ENCODE measurements at regions not wholly inside any gene's neighbourhood (a gene's known extent, or its start where the extent isn't known, plus 50 kb on each side); places are given as distances from the start of the nearest gene placed in this dataset.

- Histone ChIP-seq H2AFZ (ENCODE audit: low read length) (no peak overlapping the region), H4K20me1 (ENCODE audit: insufficient read depth, low read length) (no peaks in the 10 kb centered on the region), H3K4me2 (ENCODE audit: low read depth, low read length) (no peak overlapping the region), H3F3A (ENCODE audit: insufficient read depth, low read length) (no peaks in the 10 kb centered on the region), H3K9me3 (replicated peaks; ENCODE audit: insufficient read depth, low read length) (no peaks in the 10 kb centered on the region), H3K9ac (ENCODE audit: low read length) (no peak overlapping the region), H3K27me3 (replicated peaks; ENCODE audit: insufficient read depth, low read length) (no peaks in the 10 kb centered on the region), H3K4me1 (ENCODE audit: low read length) (no peaks in the 10 kb centered on the region), H3K27ac (ENCODE audit: low read length) (no peak overlapping the region), H3K4me3 (ENCODE audit: low read length) (no peak overlapping the region), H3K36me3 (replicated peaks; ENCODE audit: insufficient read depth, low read length) (no peaks in the 10 kb centered on the region), H3K9me2 (replicated peaks; ENCODE audit: insufficient read depth, low read length) (no peaks in the 10 kb centered on the region), H3K79me2 (ENCODE audit: low read length) (no peaks in the 10 kb centered on the region)
- DNase-seq = no peak
- no peak for TF ChIP-seq CTCF (IDR thresholded peaks at IDR 0.05; ENCODE audit: low read length)
- no peak for TF ChIP-seq EZH2phosphoT487 (IDR thresholded peaks at IDR 0.05; ENCODE audit: low read length)
- TF ChIP-seq EZH2 (optimal IDR thresholded peaks at IDR 0.05; ENCODE audit: low read depth, low read length) = no peak
Observed at GRCh38 chr3:66823009-66823397, 175.1 kb upstream of the KBTBD8 start.

GRCh38 chr3:66823532-66823931 is 174.6 kb upstream of the KBTBD8 start:
- TF ChIP-seq EZH2 (optimal IDR thresholded peaks at IDR 0.05; ENCODE audit: low read depth, low read length) (no peak), CTCF (IDR thresholded peaks at IDR 0.05; ENCODE audit: low read length) (no peak), EZH2phosphoT487 (IDR thresholded peaks at IDR 0.05; ENCODE audit: low read length) (no peak)
- H3K4me3 ChIP-seq (ENCODE audit: low read length) = no peak overlapping the region
- H3K27me3 ChIP-seq (replicated peaks; ENCODE audit: insufficient read depth, low read length) = no peaks in the 10 kb centered on the region
- no peak overlapping the region for H3K27ac ChIP-seq (ENCODE audit: low read length)
- H4K20me1 ChIP-seq (ENCODE audit: insufficient read depth, low read length) = no peaks in the 10 kb centered on the region
- no peak overlapping the region for H3K4me2 ChIP-seq (ENCODE audit: low read depth, low read length)
- no peak overlapping the region for H2AFZ ChIP-seq (ENCODE audit: low read length)
- no peaks in the 10 kb centered on the region for H3K36me3 ChIP-seq (replicated peaks; ENCODE audit: insufficient read depth, low read length)
- no peaks in the 10 kb centered on the region for H3K79me2 ChIP-seq (ENCODE audit: low read length)
- H3K4me1 ChIP-seq (ENCODE audit: low read length) = no peaks in the 10 kb centered on the region
- no peak for DNase-seq
- no peak overlapping the region for H3K9ac ChIP-seq (ENCODE audit: low read length)
- H3K9me2 ChIP-seq (replicated peaks; ENCODE audit: insufficient read depth, low read length) = no peaks in the 10 kb centered on the region
- H3F3A ChIP-seq (ENCODE audit: insufficient read depth, low read length) = no peaks in the 10 kb centered on the region
- no peaks in the 10 kb centered on the region for H3K9me3 ChIP-seq (replicated peaks; ENCODE audit: insufficient read depth, low read length)

- Histone ChIP-seq H3K27me3 (replicated peaks; ENCODE audit: insufficient read depth, low read length) (no peaks in the 10 kb centered on the region), H3K9ac (ENCODE audit: low read length) (no peak overlapping the region), H4K20me1 (ENCODE audit: insufficient read depth, low read length) (no peaks in the 10 kb centered on the region), H3F3A (ENCODE audit: insufficient read depth, low read length) (no peaks in the 10 kb centered on the region), H3K4me2 (ENCODE audit: low read depth, low read length) (no peak overlapping the region), H3K27ac (ENCODE audit: low read length) (no peak overlapping the region), H3K9me2 (replicated peaks; ENCODE audit: insufficient read depth, low read length) (no peaks in the 10 kb centered on the region), H3K9me3 (replicated peaks; ENCODE audit: insufficient read depth, low read length) (no peaks in the 10 kb centered on the region), H3K4me1 (ENCODE audit: low read length) (no peaks in the 10 kb centered on the region), H3K36me3 (replicated peaks; ENCODE audit: insufficient read depth, low read length) (no peaks in the 10 kb centered on the region), H2AFZ (ENCODE audit: low read length) (no peak overlapping the region), H3K79me2 (ENCODE audit: low read length) (no peaks in the 10 kb centered on the region), H3K4me3 (ENCODE audit: low read length) (no peak overlapping the region)
- TF ChIP-seq EZH2phosphoT487 (IDR thresholded peaks at IDR 0.05; ENCODE audit: low read length) (no peak), CTCF (IDR thresholded peaks at IDR 0.05; ENCODE audit: low read length) (no peak), EZH2 (optimal IDR thresholded peaks at IDR 0.05; ENCODE audit: low read depth, low read length) (no peak)
- DNase-seq = no peak
Observed at GRCh38 chr3:66825375-66825774, 172.7 kb upstream of the KBTBD8 start.
